ENCODE measurements at regions not wholly inside any gene's neighbourhood (a gene's known extent, or its start where the extent isn't known, plus 50 kb on each side); places are given as distances from the start of the nearest gene placed in this dataset.
A peak's percentile ranks its signal among the peaks of the same experiment; 100 is the strongest.

DNA sequence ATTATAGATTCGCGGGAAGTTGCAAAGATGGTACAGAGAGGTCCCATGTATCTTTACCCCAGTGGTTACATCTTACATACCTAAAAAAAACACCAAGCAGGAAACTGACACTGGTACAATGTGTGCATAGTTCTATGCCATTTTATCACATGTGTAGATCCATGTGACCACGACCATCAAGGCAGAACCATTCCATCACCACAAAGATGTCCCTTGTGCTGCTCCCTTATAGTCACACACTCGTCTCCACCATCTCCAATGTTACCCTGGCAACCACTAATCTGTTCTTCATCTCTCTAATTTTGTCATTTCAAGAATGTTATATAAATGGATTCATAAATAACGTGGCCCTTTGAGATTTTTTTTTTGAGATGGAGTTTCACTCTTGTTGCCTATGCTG is 156.9 kb upstream of the MAGI3 start:
- TF ChIP-seq TAF1 (IDR thresholded peaks at IDR 0.05; ENCODE audit: low read depth) (no peak), NFIC (IDR thresholded peaks at IDR 0.05) (no peak), EGR1 (IDR thresholded peaks at IDR 0.05) (no peak), CREB1 (IDR thresholded peaks at IDR 0.05; ENCODE audit: low read depth) (no peak), TCF12 (IDR thresholded peaks at IDR 0.05; ENCODE audit: low read depth) (no peak), ZBTB7A (IDR thresholded peaks at IDR 0.05; ENCODE audit: low read depth) (no peak), YY1 (IDR thresholded peaks at IDR 0.05; ENCODE audit: low read depth) (no peak), CEBPB (IDR thresholded peaks at IDR 0.05) (no peak), FOXM1 (IDR thresholded peaks at IDR 0.05; ENCODE audit: borderline replicate concordance, low read depth) (no peak), EP300 (IDR thresholded peaks at IDR 0.05; ENCODE audit: borderline replicate concordance) (no peak), TEAD4 (IDR thresholded peaks at IDR 0.05) (no peak), RAD21 (IDR thresholded peaks at IDR 0.05; ENCODE audit: low read depth) (no peak)
- TF ChIP-seq, protein P1, sequence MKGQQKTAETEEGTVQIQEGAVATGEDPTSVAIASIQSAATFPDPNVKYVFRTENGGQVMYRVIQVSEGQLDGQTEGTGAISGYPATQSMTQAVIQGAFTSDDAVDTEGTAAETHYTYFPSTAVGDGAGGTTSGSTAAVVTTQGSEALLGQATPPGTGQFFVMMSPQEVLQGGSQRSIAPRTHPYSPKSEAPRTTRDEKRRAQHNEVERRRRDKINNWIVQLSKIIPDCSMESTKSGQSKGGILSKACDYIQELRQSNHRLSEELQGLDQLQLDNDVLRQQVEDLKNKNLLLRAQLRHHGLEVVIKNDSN (IDR thresholded peaks at IDR 0.05) = no peak
- TF ChIP-seq, protein P2, sequence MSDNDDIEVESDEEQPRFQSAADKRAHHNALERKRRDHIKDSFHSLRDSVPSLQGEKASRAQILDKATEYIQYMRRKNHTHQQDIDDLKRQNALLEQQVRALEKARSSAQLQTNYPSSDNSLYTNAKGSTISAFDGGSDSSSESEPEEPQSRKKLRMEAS (IDR thresholded peaks at IDR 0.05) = no peak
- TF ChIP-seq, protein P3, sequence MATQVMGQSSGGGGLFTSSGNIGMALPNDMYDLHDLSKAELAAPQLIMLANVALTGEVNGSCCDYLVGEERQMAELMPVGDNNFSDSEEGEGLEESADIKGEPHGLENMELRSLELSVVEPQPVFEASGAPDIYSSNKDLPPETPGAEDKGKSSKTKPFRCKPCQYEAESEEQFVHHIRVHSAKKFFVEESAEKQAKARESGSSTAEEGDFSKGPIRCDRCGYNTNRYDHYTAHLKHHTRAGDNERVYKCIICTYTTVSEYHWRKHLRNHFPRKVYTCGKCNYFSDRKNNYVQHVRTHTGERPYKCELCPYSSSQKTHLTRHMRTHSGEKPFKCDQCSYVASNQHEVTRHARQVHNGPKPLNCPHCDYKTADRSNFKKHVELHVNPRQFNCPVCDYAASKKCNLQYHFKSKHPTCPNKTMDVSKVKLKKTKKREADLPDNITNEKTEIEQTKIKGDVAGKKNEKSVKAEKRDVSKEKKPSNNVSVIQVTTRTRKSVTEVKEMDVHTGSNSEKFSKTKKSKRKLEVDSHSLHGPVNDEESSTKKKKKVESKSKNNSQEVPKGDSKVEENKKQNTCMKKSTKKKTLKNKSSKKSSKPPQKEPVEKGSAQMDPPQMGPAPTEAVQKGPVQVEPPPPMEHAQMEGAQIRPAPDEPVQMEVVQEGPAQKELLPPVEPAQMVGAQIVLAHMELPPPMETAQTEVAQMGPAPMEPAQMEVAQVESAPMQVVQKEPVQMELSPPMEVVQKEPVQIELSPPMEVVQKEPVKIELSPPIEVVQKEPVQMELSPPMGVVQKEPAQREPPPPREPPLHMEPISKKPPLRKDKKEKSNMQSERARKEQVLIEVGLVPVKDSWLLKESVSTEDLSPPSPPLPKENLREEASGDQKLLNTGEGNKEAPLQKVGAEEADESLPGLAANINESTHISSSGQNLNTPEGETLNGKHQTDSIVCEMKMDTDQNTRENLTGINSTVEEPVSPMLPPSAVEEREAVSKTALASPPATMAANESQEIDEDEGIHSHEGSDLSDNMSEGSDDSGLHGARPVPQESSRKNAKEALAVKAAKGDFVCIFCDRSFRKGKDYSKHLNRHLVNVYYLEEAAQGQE (IDR thresholded peaks at IDR 0.05; ENCODE audit: low read depth) = no peak

DNA sequence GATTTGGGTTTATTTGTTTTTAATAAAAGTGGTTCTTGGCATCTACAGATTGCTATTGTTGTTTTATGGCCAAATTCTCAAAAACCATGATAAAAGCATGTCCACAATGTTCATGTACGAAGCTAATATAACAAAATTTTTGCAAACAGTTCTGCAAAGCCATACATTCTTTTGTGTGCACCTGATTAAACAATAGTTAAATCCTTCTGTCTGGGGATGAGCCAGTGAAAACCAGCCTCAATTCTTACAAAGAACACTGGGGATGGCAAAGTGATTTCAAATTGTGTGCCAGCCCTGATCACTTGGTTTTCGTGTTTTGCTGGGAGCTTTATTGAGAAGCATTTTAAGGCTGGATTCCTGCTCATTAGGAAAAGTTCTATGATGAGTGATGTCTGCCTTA is 149.1 kb upstream of the MAGI3 start:
- TF ChIP-seq, protein P2 (IDR thresholded peaks at IDR 0.05) = no peak
- TF ChIP-seq TCF12 (IDR thresholded peaks at IDR 0.05; ENCODE audit: low read depth) = no peak
- no peak for TF ChIP-seq TEAD4 (IDR thresholded peaks at IDR 0.05)
- TF ChIP-seq TAF1 (IDR thresholded peaks at IDR 0.05; ENCODE audit: low read depth) = no peak
- TF ChIP-seq ZBTB7A (IDR thresholded peaks at IDR 0.05; ENCODE audit: low read depth) = no peak
- TF ChIP-seq, protein P3 (IDR thresholded peaks at IDR 0.05; ENCODE audit: low read depth) = no peak
- TF ChIP-seq EGR1 (IDR thresholded peaks at IDR 0.05) = no peak
- TF ChIP-seq NFIC (IDR thresholded peaks at IDR 0.05) = no peak
- TF ChIP-seq, protein P1 (IDR thresholded peaks at IDR 0.05) = no peak
- TF ChIP-seq FOXM1 (IDR thresholded peaks at IDR 0.05; ENCODE audit: borderline replicate concordance, low read depth) = no peak

DNA sequence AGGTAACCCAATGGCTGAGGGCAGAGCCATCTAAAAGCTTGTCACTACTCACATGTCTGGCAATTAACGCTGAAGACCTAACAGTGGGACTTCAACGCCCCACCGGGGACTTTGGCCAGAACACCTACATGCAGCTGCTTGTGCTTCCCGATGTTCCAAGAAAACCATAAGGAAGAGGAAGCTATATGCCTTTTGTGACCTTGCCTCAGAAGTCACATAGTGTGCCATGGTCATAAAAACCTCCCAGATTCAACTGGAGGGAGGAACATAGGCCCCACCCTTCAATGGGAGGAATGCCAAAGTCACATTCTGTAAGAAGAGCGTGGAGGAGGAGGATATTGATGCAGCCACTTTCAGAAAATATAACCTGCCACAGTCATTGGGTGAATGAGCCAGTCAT is 147.8 kb upstream of the MAGI3 start:
- 0 out of 2 replicates have a peak, but pooled peaks have one; percentile 34 for TF ChIP-seq NFIC (IDR thresholded peaks at IDR 0.05)
- no peak for TF ChIP-seq TEAD4 (IDR thresholded peaks at IDR 0.05)

DNA sequence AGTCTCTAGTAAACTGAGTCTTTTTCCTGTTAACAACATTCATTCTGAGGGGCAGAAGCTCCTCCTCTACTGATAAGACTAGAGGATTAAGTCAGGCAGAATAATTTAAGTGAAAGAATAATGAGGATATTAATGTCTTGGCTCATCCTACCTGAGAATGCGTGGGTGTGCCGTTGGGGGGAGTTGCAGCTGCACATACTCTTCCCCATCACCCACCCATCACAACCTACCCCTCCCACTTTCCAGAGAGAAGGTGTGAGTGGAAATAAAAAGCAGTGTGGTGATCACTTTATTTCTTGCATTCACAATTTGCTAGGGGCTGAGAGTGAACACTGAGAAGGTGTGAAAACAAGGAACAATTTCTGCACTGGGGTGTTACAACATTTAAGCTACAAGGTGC is 146.8 kb upstream of the MAGI3 start:
- TF ChIP-seq YY1 (IDR thresholded peaks at IDR 0.05; ENCODE audit: low read depth) (no peak), CREB1 (IDR thresholded peaks at IDR 0.05; ENCODE audit: low read depth) (no peak), RAD21 (IDR thresholded peaks at IDR 0.05; ENCODE audit: low read depth) (no peak), TCF12 (IDR thresholded peaks at IDR 0.05; ENCODE audit: low read depth) (no peak), TEAD4 (IDR thresholded peaks at IDR 0.05) (no peak), NFIC (IDR thresholded peaks at IDR 0.05) (no peak), TAF1 (IDR thresholded peaks at IDR 0.05; ENCODE audit: low read depth) (no peak)

DNA sequence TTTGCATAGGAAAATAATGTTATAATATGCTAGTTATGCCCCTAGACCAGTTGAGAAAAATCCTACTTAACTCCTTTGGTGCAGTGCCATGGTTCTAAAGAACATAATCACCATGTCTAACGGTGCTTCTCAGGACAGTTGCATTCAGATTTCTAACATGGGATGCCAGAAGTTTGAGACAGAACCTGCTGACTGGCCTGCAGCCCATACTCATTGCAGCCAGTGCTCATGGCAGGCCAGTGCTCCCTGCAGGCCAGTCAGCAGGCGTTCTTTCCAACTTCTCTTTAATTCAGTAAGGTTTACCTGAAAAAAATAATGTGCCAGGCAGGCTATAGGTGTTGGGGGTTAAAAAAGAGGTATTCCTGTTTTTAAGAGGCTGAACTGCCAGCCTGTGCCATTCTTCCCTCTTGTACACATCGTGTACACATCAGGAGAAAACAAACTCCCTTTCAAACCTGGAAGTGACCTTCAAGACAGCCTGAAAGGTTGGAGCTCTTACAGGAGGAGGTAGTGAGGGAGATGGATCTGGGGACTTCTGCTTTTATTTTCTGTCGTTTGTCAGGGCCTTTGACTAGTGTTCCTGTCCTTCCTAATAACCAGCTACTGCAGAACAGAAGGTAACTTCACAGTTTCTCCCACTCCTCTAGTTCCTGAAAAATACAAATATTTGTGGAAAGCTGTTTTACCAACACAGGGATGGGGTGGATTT is 146.0 kb upstream of the MAGI3 start:
- no peak for TF ChIP-seq RAD21 (IDR thresholded peaks at IDR 0.05; ENCODE audit: low read depth)
- no peak for TF ChIP-seq TAF1 (IDR thresholded peaks at IDR 0.05; ENCODE audit: low read depth)
- TF ChIP-seq TCF12 (IDR thresholded peaks at IDR 0.05; ENCODE audit: low read depth) = no peak
- no peak for TF ChIP-seq CREB1 (IDR thresholded peaks at IDR 0.05; ENCODE audit: low read depth)
- TF ChIP-seq, protein P3 (IDR thresholded peaks at IDR 0.05; ENCODE audit: low read depth) = no peak
- TF ChIP-seq, protein P1 (IDR thresholded peaks at IDR 0.05) = no peak
- no peak for TF ChIP-seq FOXM1 (IDR thresholded peaks at IDR 0.05; ENCODE audit: borderline replicate concordance, low read depth)
- no peak for TF ChIP-seq ZBTB7A (IDR thresholded peaks at IDR 0.05; ENCODE audit: low read depth)
- TF ChIP-seq NFIC (IDR thresholded peaks at IDR 0.05) = no peak
- no peak for TF ChIP-seq YY1 (IDR thresholded peaks at IDR 0.05; ENCODE audit: low read depth)
- TF ChIP-seq EP300 (IDR thresholded peaks at IDR 0.05; ENCODE audit: borderline replicate concordance) = no peak
- TF ChIP-seq TEAD4 (IDR thresholded peaks at IDR 0.05) = no peak
- no peak for TF ChIP-seq CEBPB (IDR thresholded peaks at IDR 0.05)
- TF ChIP-seq, protein P2 (IDR thresholded peaks at IDR 0.05) = no peak

All from Ishikawa (cell line).